ENCODE measurements at regions not wholly inside any gene's neighbourhood (a gene's known extent, or its start where the extent isn't known, plus 50 kb on each side); places are given as distances from the start of the nearest gene placed in this dataset.

GRCh38 chr4:96894621-96895020, 1054.7 kb downstream of the PDHA2 start:
- intact Hi-C loops (cut with micrococcal nuclease): no loop called here
- CTCF ChIA-PET: no interaction called here
- H3K4me1 ChIP-seq (ENCODE audit: control insufficient read depth in 2 of 2, insufficient read depth in 2 of 2, low read length in 2 of 2): no peaks in the 10 kb centered on the region
- no peak overlapping the region for H3K4me2 ChIP-seq (replicated peaks; ENCODE audit: low read depth, low read length, poor library complexity, severe bottlenecking)
- H3K9me3 ChIP-seq (ENCODE audit: control extremely low read depth in 1 of 3, control insufficient read depth in 2 of 3, insufficient read depth in 1 of 3, low read length in 2 of 3): no peaks in the 10 kb centered on the region
- Mint-ChIP-seq H3K9me3 (ENCODE audit: insufficient read depth) (no peaks in the 10 kb centered on the region), H3K4me3 (no peak overlapping the region), H3K4me1 (no peaks in the 10 kb centered on the region), H3K27ac (no peak overlapping the region), H3K27me3 (no peaks in the 10 kb centered on the region)
- no peaks in the 10 kb centered on the region for H4K20me1 ChIP-seq (ENCODE audit: control insufficient read depth, insufficient read depth, low read length, poor library complexity, severe bottlenecking)
- H3K9ac ChIP-seq (ENCODE audit: low read length): no peak overlapping the region
- no peaks in the 10 kb centered on the region for H3K79me2 ChIP-seq (ENCODE audit: control insufficient read depth, insufficient read depth, low read length)
- no peaks in the 10 kb centered on the region for H3K27me3 ChIP-seq (replicated peaks in 1 of 4; ENCODE audit: control extremely low read depth in 1 of 4, control insufficient read depth in 3 of 4, insufficient read depth in 4 of 4, low read length in 3 of 4)
- ATAC-seq (ENCODE audit: low read depth) (no peak), DNase-seq (no peak)
- POLR2A ChIA-PET: no interaction called here
- no peak overlapping the region for H2AFZ ChIP-seq (ENCODE audit: insufficient read depth, low read depth, low read length, poor library complexity, severe bottlenecking)
- H3K4me3 ChIP-seq (ENCODE audit: control extremely low read depth in 1 of 5, extremely low read depth in 1 of 5, insufficient read depth in 1 of 5, low read depth in 2 of 5, low read length in 4 of 5): no peak overlapping the region
- H3K27ac ChIP-seq (ENCODE audit: low read length in 2 of 2): no peak overlapping the region
- no CpG with 5 or more reads among the region's 2 CpGs for WGBS (ENCODE audit: insufficient coverage)
- no peaks in the 10 kb centered on the region for H3K36me3 ChIP-seq (replicated peaks in 1 of 2; ENCODE audit: control extremely low read depth in 1 of 2, control insufficient read depth in 1 of 2, extremely low read depth in 1 of 2, insufficient read depth in 2 of 2, low read length in 1 of 2)
- TF ChIP-seq EZH2 (IDR thresholded peaks at IDR 0.05; ENCODE audit: borderline replicate concordance, insufficient read depth, low read depth, low read length, poor library complexity, severe bottlenecking) (no peak), CTCF (IDR thresholded peaks at IDR 0.05) (no peak)

- H3K27me3 Mint-ChIP-seq: no peaks in the 10 kb centered on the region
- Histone ChIP-seq H3K4me2 (replicated peaks; ENCODE audit: low read depth, low read length, poor library complexity, severe bottlenecking) (no peak overlapping the region), H3K9me3 (ENCODE audit: control extremely low read depth in 1 of 3, control insufficient read depth in 2 of 3, insufficient read depth in 1 of 3, low read length in 2 of 3) (no peaks in the 10 kb centered on the region), H3K36me3 (replicated peaks in 1 of 2; ENCODE audit: control extremely low read depth in 1 of 2, control insufficient read depth in 1 of 2, extremely low read depth in 1 of 2, insufficient read depth in 2 of 2, low read length in 1 of 2) (no peaks in the 10 kb centered on the region), H3K4me3 (ENCODE audit: control extremely low read depth in 1 of 5, extremely low read depth in 1 of 5, insufficient read depth in 1 of 5, low read depth in 2 of 5, low read length in 4 of 5) (no peak overlapping the region), H4K20me1 (ENCODE audit: control insufficient read depth, insufficient read depth, low read length, poor library complexity, severe bottlenecking) (no peaks in the 10 kb centered on the region), H3K4me1 (ENCODE audit: control insufficient read depth in 2 of 2, insufficient read depth in 2 of 2, low read length in 2 of 2) (no peaks in the 10 kb centered on the region), H3K9ac (ENCODE audit: low read length) (no peak overlapping the region), H3K27ac (ENCODE audit: low read length in 2 of 2) (no peak overlapping the region), H3K27me3 (replicated peaks in 1 of 4; ENCODE audit: control extremely low read depth in 1 of 4, control insufficient read depth in 3 of 4, insufficient read depth in 4 of 4, low read length in 3 of 4) (no peaks in the 10 kb centered on the region), H2AFZ (ENCODE audit: insufficient read depth, low read depth, low read length, poor library complexity, severe bottlenecking) (no peak overlapping the region), H3K79me2 (ENCODE audit: control insufficient read depth, insufficient read depth, low read length) (no peaks in the 10 kb centered on the region)
- TF ChIP-seq CTCF (IDR thresholded peaks at IDR 0.05) (no peak), EZH2 (IDR thresholded peaks at IDR 0.05; ENCODE audit: borderline replicate concordance, insufficient read depth, low read depth, low read length, poor library complexity, severe bottlenecking) (no peak)
- DNase-seq: no peak
- no peak overlapping the region for H3K4me3 Mint-ChIP-seq
- no peaks in the 10 kb centered on the region for H3K4me1 Mint-ChIP-seq
- POLR2A ChIA-PET: no interaction called here
- CTCF ChIA-PET: no interaction called here
- intact Hi-C loops (cut with micrococcal nuclease): no loop called here
- no peak overlapping the region for H3K27ac Mint-ChIP-seq
- H3K9me3 Mint-ChIP-seq (ENCODE audit: insufficient read depth): no peaks in the 10 kb centered on the region
- no peak for ATAC-seq (ENCODE audit: low read depth)
- WGBS (ENCODE audit: insufficient coverage): no CpG with 5 or more reads among the region's 1 CpG
These were observed 1055.9 kb downstream of the PDHA2 start for GRCh38 chr4:96895826-96896225.
